ENCODE measurements at regions not wholly inside any gene's neighbourhood (a gene's known extent, or its start where the extent isn't known, plus 50 kb on each side); places are given as distances from the start of the nearest gene placed in this dataset.
A peak's percentile ranks its signal among the peaks of the same experiment; 100 is the strongest.

DNA sequence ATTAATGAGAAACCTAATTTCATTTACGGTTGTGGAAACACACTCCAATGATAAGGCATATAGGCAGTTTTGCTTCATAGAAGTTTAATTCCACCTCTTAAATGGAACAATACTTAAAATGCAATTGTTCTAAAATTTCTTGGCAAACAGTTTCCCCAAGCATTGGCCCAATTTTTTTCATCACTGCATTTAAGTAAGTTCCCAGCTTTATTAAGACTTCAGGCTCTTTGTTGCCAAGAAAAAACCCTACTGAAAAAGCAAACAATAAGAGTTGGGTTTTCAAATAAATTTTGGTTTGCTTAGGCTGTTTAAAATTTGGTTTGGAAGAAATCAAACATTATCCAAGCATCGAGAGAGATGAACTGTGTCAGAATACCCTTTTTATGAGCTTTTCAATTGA is 690.9 kb upstream of the NRSN1 start:
- Histone ChIP-seq H3K27me3 (ENCODE audit: control insufficient read depth, insufficient read depth, low read length) (no peaks in the 10 kb centered on the region), H3K27ac (ENCODE audit: low read depth in 2 of 2, low read length in 2 of 2) (no peak overlapping the region), H3K4me3 (ENCODE audit: low read length in 3 of 3) (no peak overlapping the region), H3K9me3 (ENCODE audit: control insufficient read depth in 2 of 3, insufficient read depth in 1 of 3, low read length in 3 of 3) (no peaks in the 10 kb centered on the region), H3K36me3 (ENCODE audit: control insufficient read depth in 2 of 3, insufficient read depth in 3 of 3, low read length in 3 of 3) (no peaks in the 10 kb centered on the region), H3K4me1 (ENCODE audit: control insufficient read depth in 2 of 3, insufficient read depth in 2 of 3, low read depth in 1 of 3, low read length in 3 of 3) (no peaks in the 10 kb centered on the region), H3K9ac (ENCODE audit: low read length in 3 of 3) (no peak overlapping the region)
- TF ChIP-seq, protein P1, sequence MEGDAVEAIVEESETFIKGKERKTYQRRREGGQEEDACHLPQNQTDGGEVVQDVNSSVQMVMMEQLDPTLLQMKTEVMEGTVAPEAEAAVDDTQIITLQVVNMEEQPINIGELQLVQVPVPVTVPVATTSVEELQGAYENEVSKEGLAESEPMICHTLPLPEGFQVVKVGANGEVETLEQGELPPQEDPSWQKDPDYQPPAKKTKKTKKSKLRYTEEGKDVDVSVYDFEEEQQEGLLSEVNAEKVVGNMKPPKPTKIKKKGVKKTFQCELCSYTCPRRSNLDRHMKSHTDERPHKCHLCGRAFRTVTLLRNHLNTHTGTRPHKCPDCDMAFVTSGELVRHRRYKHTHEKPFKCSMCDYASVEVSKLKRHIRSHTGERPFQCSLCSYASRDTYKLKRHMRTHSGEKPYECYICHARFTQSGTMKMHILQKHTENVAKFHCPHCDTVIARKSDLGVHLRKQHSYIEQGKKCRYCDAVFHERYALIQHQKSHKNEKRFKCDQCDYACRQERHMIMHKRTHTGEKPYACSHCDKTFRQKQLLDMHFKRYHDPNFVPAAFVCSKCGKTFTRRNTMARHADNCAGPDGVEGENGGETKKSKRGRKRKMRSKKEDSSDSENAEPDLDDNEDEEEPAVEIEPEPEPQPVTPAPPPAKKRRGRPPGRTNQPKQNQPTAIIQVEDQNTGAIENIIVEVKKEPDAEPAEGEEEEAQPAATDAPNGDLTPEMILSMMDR (IDR thresholded peaks at IDR 0.05; ENCODE audit: borderline replicate concordance, extremely low read depth, insufficient read depth), result no peak
- no peak for DNase-seq
- no peak for FAIRE-seq
- intact Hi-C loops (cut with DNase I), result no loop called here

DNA sequence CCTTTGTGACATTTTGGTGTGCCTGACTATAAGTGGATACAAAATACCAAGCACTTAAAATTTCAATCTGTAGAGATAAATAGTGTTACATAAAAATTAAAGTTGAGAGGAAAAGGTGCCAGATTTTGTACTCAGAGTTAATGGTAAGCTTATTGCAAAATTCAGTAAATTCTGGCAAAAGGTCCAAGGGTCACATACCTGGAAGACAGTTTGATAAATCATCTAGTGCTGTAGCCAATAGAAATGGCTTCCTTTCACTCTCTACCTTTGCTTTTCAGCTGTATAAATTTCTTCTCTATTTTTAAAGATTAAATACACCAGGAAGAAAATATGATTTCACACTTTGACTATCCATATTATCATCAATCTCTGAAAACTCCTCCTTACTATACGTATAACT is 690.2 kb upstream of the NRSN1 start:
- FAIRE-seq (no peak), DNase-seq (no peak)
- H3K27me3 ChIP-seq (ENCODE audit: control insufficient read depth, insufficient read depth, low read length), result no peaks in the 10 kb centered on the region
- H3K9me3 ChIP-seq (ENCODE audit: control insufficient read depth in 2 of 3, insufficient read depth in 1 of 3, low read length in 3 of 3), result no peaks in the 10 kb centered on the region
- intact Hi-C loops (cut with DNase I), result no loop called here
- no peaks in the 10 kb centered on the region for H3K36me3 ChIP-seq (ENCODE audit: control insufficient read depth in 2 of 3, insufficient read depth in 3 of 3, low read length in 3 of 3)
- no peak overlapping the region for H3K27ac ChIP-seq (ENCODE audit: low read depth in 2 of 2, low read length in 2 of 2)
- H3K4me3 ChIP-seq (ENCODE audit: low read length in 3 of 3), result no peak overlapping the region
- H3K4me1 ChIP-seq (ENCODE audit: control insufficient read depth in 2 of 3, insufficient read depth in 2 of 3, low read depth in 1 of 3, low read length in 3 of 3), result no peaks in the 10 kb centered on the region
- H3K9ac ChIP-seq (ENCODE audit: low read length in 3 of 3), result no peak overlapping the region
- TF ChIP-seq, protein P1 (IDR thresholded peaks at IDR 0.05; ENCODE audit: borderline replicate concordance, extremely low read depth, insufficient read depth), result no peak

DNA sequence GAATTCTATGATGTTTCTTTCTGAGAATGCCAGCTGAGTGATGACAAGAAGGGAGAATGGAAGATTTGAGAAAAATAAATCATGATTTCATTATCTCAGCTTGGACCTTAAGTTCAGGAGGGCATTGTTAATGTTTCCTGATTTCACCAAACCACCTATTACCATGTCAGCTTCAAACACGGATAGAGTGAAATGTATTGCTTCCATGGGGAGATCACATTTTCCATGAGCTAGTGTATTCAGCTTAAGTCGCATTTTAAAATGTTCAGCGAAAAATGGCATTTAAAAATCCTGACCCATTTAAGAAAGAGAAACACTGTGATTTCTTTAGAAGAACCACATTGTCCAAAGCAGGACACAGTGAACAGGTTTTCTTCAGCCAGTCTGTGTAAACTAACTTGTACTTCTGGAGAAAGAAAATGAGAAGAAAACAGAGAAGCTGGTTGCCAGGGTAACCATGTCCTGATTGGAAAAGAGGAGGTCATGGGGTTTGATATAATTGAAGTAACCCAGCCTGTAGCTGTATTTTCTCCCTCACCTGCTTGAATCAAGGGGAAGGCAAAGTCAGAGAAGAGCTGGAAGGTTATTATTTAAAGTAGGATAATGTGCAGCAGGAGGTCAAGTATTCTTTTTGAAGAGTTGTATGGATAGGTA is 684.1 kb upstream of the NRSN1 start:
- DNase-seq (peak in 2 of 5 donors; percentile 13 to 44), FAIRE-seq (no peak)
- H3K27me3 ChIP-seq (ENCODE audit: control insufficient read depth, insufficient read depth, low read length), result no peaks in the 10 kb centered on the region
- no peak overlapping the region for H3K4me3 ChIP-seq (ENCODE audit: low read length in 3 of 3)
- H3K36me3 ChIP-seq (ENCODE audit: control insufficient read depth in 2 of 3, insufficient read depth in 3 of 3, low read length in 3 of 3), result no peaks in the 10 kb centered on the region
- intact Hi-C loops (cut with DNase I), result no loop called here
- H3K9me3 ChIP-seq (ENCODE audit: control insufficient read depth in 2 of 3, insufficient read depth in 1 of 3, low read length in 3 of 3), result no peaks in the 10 kb centered on the region
- H3K4me1 ChIP-seq (ENCODE audit: control insufficient read depth in 2 of 3, insufficient read depth in 2 of 3, low read depth in 1 of 3, low read length in 3 of 3), result no peaks in the 10 kb centered on the region
- TF ChIP-seq, protein P1 (IDR thresholded peaks at IDR 0.05; ENCODE audit: borderline replicate concordance, extremely low read depth, insufficient read depth), result no peak
- H3K9ac ChIP-seq (ENCODE audit: low read length in 3 of 3), result no peak overlapping the region
- H3K27ac ChIP-seq (ENCODE audit: low read depth in 2 of 2, low read length in 2 of 2), result no peak overlapping the region
